H1 (cell line): ENCODE measurements at regions not wholly inside any gene's neighbourhood (a gene's known extent, or its start where the extent isn't known, plus 50 kb on each side); places are given as distances from the start of the nearest gene placed in this dataset.

Experiments
- CTCF ChIA-PET: fragments of 300-600 bp; sonication (Branson Sonifier 250); formaldehyde crosslinking; loops from one replicate; lab custom pipeline; 2021; ENCODE audit not compliant: partially characterized antibody; lab: Charles Lee
- POLR2A ChIA-PET: fragments of 300-600 bp; sonication (Branson Sonifier 250); formaldehyde crosslinking; loops from one replicate; lab custom pipeline; 2021; ENCODE audit warnings: inconsistent platforms; ENCODE audit not compliant: partially characterized antibody; lab: Charles Lee
- DNase-seq, 2 experiments: peaks; one replicate each; pipeline versions ENCODE4 v3.0.0 to v3.0.0-alpha.2; 2010 to 2022; ENCODE audit warnings: low spot score in 2 of 2, low read depth in 1 of 2, mixed read lengths in 1 of 2
- FAIRE-seq: peaks from 2 replicates; lab custom pipeline; 2011; peaks lifted over from hg19 to GRCh38; lab: Jason Lieb, UNC
- H2AFZ ChIP-seq: 2 replicates; pipeline ENCODE4 v1.8.1; 2012; ENCODE audit warnings: low read length, inconsistent platforms
- H2AK5ac ChIP-seq: 2 replicates; pipeline ENCODE4 v1.6.1; 2013; ENCODE audit warnings: low read depth, low read length
- H2BK120ac ChIP-seq: replicated peaks from 2 replicates; pipeline ENCODE3; 2013; ENCODE audit warnings: low read depth, low read length, inconsistent platforms
- H2BK12ac ChIP-seq: 2 replicates; pipeline ENCODE4 v1.6.1; 2013; ENCODE audit warnings: low read depth, low read length
- H2BK15ac ChIP-seq: 2 replicates; pipeline ENCODE4 v1.6.1; 2013; ENCODE audit warnings: low read length
- H2BK20ac ChIP-seq: 2 replicates; pipeline ENCODE4 v1.6.1; 2013; ENCODE audit warnings: low read length
- H2BK5ac ChIP-seq: 2 replicates; pipeline ENCODE4 v1.6.1; 2013; ENCODE audit warnings: low read depth, low read length
- H3K14ac ChIP-seq: 2 replicates; pipeline ENCODE4 v1.6.1; 2013; ENCODE audit warnings: inconsistent platforms; ENCODE audit not compliant: insufficient read length
- H3K18ac ChIP-seq: 2 replicates; pipeline ENCODE4 v1.6.1; 2013; ENCODE audit warnings: low read length; ENCODE audit errors: extremely low read depth
- H3K23ac ChIP-seq: 2 replicates; pipeline ENCODE4 v1.6.1; 2013; ENCODE audit warnings: inconsistent platforms; ENCODE audit not compliant: insufficient read length
- H3K23me2 ChIP-seq: 2 replicates; pipeline ENCODE4 v1.6.1; 2013; ENCODE audit warnings: low read depth, low read length
- H3K27ac ChIP-seq: 2 replicates; pipeline ENCODE4 v1.6.1; 2011; ENCODE audit warnings: low read depth, low read length, inconsistent platforms
- H3K27me3 ChIP-seq, 4 experiments: replicated peaks in 1 of 4; 1 replicate in 1 of 4; 2 replicates in 3 of 4; pipeline versions ENCODE4 v1.6.1 to v1.8.1; 2011 to 2013; ENCODE audit warnings: low read length in 3 of 4, mild to moderate bottlenecking in 3 of 4, inconsistent platforms in 2 of 4, mixed read lengths in 2 of 4, moderate library complexity in 1 of 4; ENCODE audit not compliant: control insufficient read depth in 3 of 4, insufficient read depth in 3 of 4; ENCODE audit errors: extremely low read depth in 1 of 4
- H3K36me3 ChIP-seq, 4 experiments: 2 replicates each; pipeline versions ENCODE4 v1.6.1 to v1.8.1; 2011 to 2013; ENCODE audit warnings: mild to moderate bottlenecking in 4 of 4, low read length in 3 of 4, moderate library complexity in 2 of 4, control low read depth in 1 of 4, inconsistent platforms in 1 of 4; ENCODE audit not compliant: insufficient read depth in 4 of 4, control insufficient read depth in 2 of 4
- H3K4ac ChIP-seq: replicated peaks from 2 replicates; pipeline ENCODE3; 2013; ENCODE audit warnings: low read length, low read depth, mixed read lengths, inconsistent platforms; ENCODE audit not compliant: insufficient read length
- H3K4me1 ChIP-seq, 4 experiments: replicated peaks in 1 of 4; 1 replicate in 1 of 4; 2 replicates in 3 of 4; pipeline versions ENCODE4 v1.6.1 to v1.8.1; 2011 to 2013; ENCODE audit warnings: low read length in 3 of 4, inconsistent platforms in 2 of 4, mixed read lengths in 1 of 4; ENCODE audit not compliant: insufficient read depth in 4 of 4, control insufficient read depth in 3 of 4
- H3K4me2 ChIP-seq, 2 experiments: 2 replicates each; pipeline versions ENCODE4 v1.6.1 to v1.8.1; 2011 to 2013; ENCODE audit warnings: low read depth in 2 of 2, low read length in 2 of 2, control low read depth in 1 of 2, inconsistent platforms in 1 of 2, mild to moderate bottlenecking in 1 of 2; ENCODE audit not compliant: insufficient read depth in 1 of 2
- H3K4me3 ChIP-seq, 4 experiments: fragments of 200-600, 300-600 bp in 1 of 4; sonication (generic), shearing (Covaris generic), sonication (Bioruptor Twin) in 1 of 4; 2 replicates each; pipeline versions ENCODE4 v1.5.1 to v1.8.1; 2011 to 2016; ENCODE audit warnings: low read length in 4 of 4, low read depth in 3 of 4, control low read depth in 2 of 4, inconsistent platforms in 2 of 4, mild to moderate bottlenecking in 2 of 4, mixed read lengths in 1 of 4, moderate library complexity in 1 of 4; ENCODE audit not compliant: insufficient read depth in 2 of 4; ENCODE audit errors: extremely low read depth in 1 of 4
- H3K56ac ChIP-seq: replicated peaks from 2 replicates; pipeline ENCODE3; 2013; ENCODE audit warnings: low read depth, mild to moderate bottlenecking, mixed read lengths, low read length, inconsistent platforms; ENCODE audit not compliant: insufficient read length
- H3K79me1 ChIP-seq: 2 replicates; pipeline ENCODE4 v1.6.1; 2013; ENCODE audit warnings: low read depth, low read length, control low read depth
- H3K79me2 ChIP-seq, 2 experiments: 2 replicates each; pipeline versions ENCODE4 v1.6.1 to v1.8.1; 2012 to 2013; ENCODE audit warnings: low read length in 2 of 2, mild to moderate bottlenecking in 2 of 2, inconsistent platforms in 1 of 2; ENCODE audit not compliant: insufficient read depth in 2 of 2, control insufficient read depth in 1 of 2
- H3K9ac ChIP-seq, 4 experiments: replicated peaks in 1 of 4; 1 replicate in 1 of 4; 2 replicates in 3 of 4; pipeline versions ENCODE4 v1.6.1 to v1.8.1; 2011 to 2013; ENCODE audit warnings: low read depth in 3 of 4, low read length in 3 of 4, control low read depth in 2 of 4, mild to moderate bottlenecking in 2 of 4, moderate library complexity in 2 of 4, inconsistent platforms in 1 of 4; ENCODE audit errors: extremely low read depth in 1 of 4
- H3K9me3 ChIP-seq, 2 experiments: 2 replicates each; pipeline versions ENCODE4 v1.6.1 to v1.8.1; 2012 to 2013; ENCODE audit warnings: mild to moderate bottlenecking in 2 of 2, moderate library complexity in 2 of 2, control low read depth in 1 of 2, inconsistent platforms in 1 of 2, low read depth in 1 of 2, low read length in 1 of 2, mixed read lengths in 1 of 2; ENCODE audit not compliant: insufficient read depth in 2 of 2
- H4K20me1 ChIP-seq, 2 experiments: replicated peaks in 1 of 2; 2 replicates each; pipeline versions ENCODE3 to v1.8.1; 2011 to 2013; ENCODE audit warnings: inconsistent platforms in 2 of 2, low read length in 2 of 2, mild to moderate bottlenecking in 1 of 2; ENCODE audit not compliant: insufficient read depth in 2 of 2, control insufficient read depth in 1 of 2
- H4K5ac ChIP-seq: 2 replicates; pipeline ENCODE4 v1.6.1; 2013; ENCODE audit warnings: low read length, low read depth, mixed read lengths, inconsistent platforms; ENCODE audit not compliant: insufficient read length
- H4K8ac ChIP-seq: 2 replicates; pipeline ENCODE4 v1.8.0; 2013; ENCODE audit warnings: mild to moderate bottlenecking, moderate library complexity, low read length, inconsistent platforms; ENCODE audit not compliant: insufficient read depth; ENCODE audit errors: extremely low read depth
- H4K91ac ChIP-seq: replicated peaks from 2 replicates; pipeline ENCODE3; 2013; ENCODE audit warnings: low read length, mixed read lengths, inconsistent platforms; ENCODE audit not compliant: insufficient read length
- CBX8 ChIP-seq: fragments of 300-800, 300-1000 bp; sonication (generic); IDR thresholded peaks from 2 replicates; pipeline ENCODE4 v1.7.1; 2016; ENCODE audit warnings: low read depth, low read length, borderline replicate concordance
- CEBPB ChIP-seq: IDR thresholded peaks from 2 replicates; pipeline ENCODE4 v1.6.1; 2012; ENCODE audit warnings: low read depth, low read length
- CTCF ChIP-seq, 3 experiments: IDR thresholded peaks; 1 replicate in 2 of 3; 2 replicates in 1 of 3; pipeline versions ENCODE4 v1.5.1 to v1.6.1; 2011; ENCODE audit warnings: low read length in 3 of 3, mild to moderate bottlenecking in 3 of 3, inconsistent platforms in 2 of 3, low read depth in 1 of 3, moderate library complexity in 1 of 3; ENCODE audit not compliant: insufficient read depth in 1 of 3; ENCODE audit errors: control extremely low read depth in 1 of 3
- HDAC6 ChIP-seq: IDR thresholded peaks from one replicate; pipeline ENCODE4 v1.7.1; 2012; ENCODE audit warnings: low read depth, mild to moderate bottlenecking, inconsistent platforms, low read length, moderate library complexity
- KDM1A ChIP-seq: fragments of 200-600, 300-600 bp; sonication (generic); IDR thresholded peaks from 2 replicates; pipeline ENCODE4 v1.7.1; 2016; ENCODE audit warnings: mild to moderate bottlenecking, low read length, borderline replicate concordance
- KDM4A ChIP-seq: IDR thresholded peaks from one replicate; pipeline ENCODE4 v1.7.1; 2012; ENCODE audit warnings: low read depth, mild to moderate bottlenecking, moderate library complexity, low read length, inconsistent platforms; ENCODE audit not compliant: severe bottlenecking
- RNF2 ChIP-seq: fragments of 200-900, 300-1000 bp; sonication (generic); IDR thresholded peaks from 2 replicates; pipeline ENCODE4 v1.7.1; 2016; ENCODE audit warnings: borderline replicate concordance, low read depth, mild to moderate bottlenecking, antibody characterized with exemption, low read length; ENCODE audit not compliant: poor library complexity, severe bottlenecking; ENCODE audit errors: missing control alignments
- SP4 ChIP-seq: IDR thresholded peaks from 2 replicates; pipeline ENCODE4 v1.6.1; 2012; ENCODE audit warnings: low read length, inconsistent platforms
- TAF1 ChIP-seq: IDR thresholded peaks from 2 replicates; pipeline ENCODE4 v1.6.1; 2011; ENCODE audit warnings: mild to moderate bottlenecking, low read depth, low read length
- WGBS, 2 experiments: shearing (Covaris generic) in 1 of 2; methylation state at CpG; one replicate each; pipeline versions ENCODE4 v1.1.6 to v1.1.7; 2013 to 2015; ENCODE audit warnings: low lambda C conversion rate in 2 of 2, mixed read lengths in 2 of 2, inconsistent platforms in 1 of 2, low coverage in 1 of 2, missing lambda C conversion rate in 1 of 2; ENCODE audit not compliant: insufficient replicate concordance in 2 of 2, insufficient coverage in 1 of 2, insufficient read length in 1 of 2; ENCODE audit errors: extremely low coverage in 1 of 2, missing lambda C conversion rate in 1 of 2; 5-methylcytosine and 5-hydroxymethylcytosine counted together

DNA sequence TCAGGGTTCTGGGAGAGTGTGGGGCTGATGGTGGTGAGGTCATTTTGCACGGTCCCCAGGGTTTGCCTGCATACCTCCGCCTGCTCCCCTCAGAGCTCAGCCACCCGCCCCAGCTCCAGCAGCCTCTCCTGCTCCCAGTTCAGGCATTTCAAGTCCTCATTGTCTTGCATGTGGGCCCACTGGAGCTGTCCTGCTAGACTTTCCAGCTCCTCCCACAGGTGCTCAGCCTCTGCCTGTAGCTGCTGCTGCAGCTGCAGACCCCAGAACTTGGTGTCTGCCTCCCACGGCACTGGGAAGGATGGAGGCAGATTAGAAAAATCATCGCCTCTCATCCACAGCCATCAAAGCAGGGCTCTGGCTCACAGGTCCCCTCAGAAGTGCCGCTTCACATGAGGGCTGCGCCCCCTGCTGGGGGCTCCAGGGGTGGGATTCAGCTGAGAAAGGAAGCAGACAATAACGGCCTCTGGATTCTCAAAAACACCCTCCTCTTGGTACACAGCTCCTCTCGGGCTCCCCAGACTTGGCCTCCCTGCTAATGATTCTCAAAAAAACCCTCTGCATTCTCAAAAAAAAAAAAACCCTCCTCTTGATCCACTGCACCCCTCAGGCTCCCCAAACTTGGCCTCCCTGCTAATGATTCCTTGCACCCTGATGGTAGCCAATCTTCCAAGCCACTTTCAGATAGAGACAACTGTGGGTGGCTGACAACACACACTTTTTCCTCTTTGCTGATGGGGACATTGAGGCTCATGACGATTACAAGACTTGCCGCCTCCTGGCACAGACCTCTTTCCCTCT, 89.3 kb upstream of the C2CD4B start:
- H3K23ac ChIP-seq: no peak overlapping the region
- CTCF ChIA-PET: interaction anchor here (0.6 to 17.9 kb wide), 35 partner anchors 8 to 487 kb away, joined by 3 to 229 read pairs (median 4); partner anchors contain the start of genes C2CD4A and C2CD4B
- H2BK20ac ChIP-seq: no peak overlapping the region
- H4K20me1 ChIP-seq: no peaks in the 10 kb centered on the region
- no peak overlapping the region for H3K4ac ChIP-seq
- DNase-seq (peak; percentile 34 to 92), FAIRE-seq (no peak)
- H2BK5ac ChIP-seq: no peak overlapping the region; the same call in 1 of the 2 replicates
- POLR2A ChIA-PET: interaction anchor here (0.7 kb wide), 1 partner anchor 89 kb away, joined by 3 read pairs; the partner anchor contains the start of gene C2CD4B
- no peak overlapping the region; a peak in 1 of 4 replicates for H3K4me2 ChIP-seq
- no peak overlapping the region for H2AK5ac ChIP-seq
- H3K14ac ChIP-seq: no peak overlapping the region
- no peak overlapping the region for H3K4me3 ChIP-seq
- no peak overlapping the region for H3K56ac ChIP-seq
- peak overlapping the region; percentile 54; the same call in 1 of the 2 replicates for H2AFZ ChIP-seq
- H4K5ac ChIP-seq: peak overlapping the region; percentile 37
- H3K27ac ChIP-seq: no peak overlapping the region
- 61% methylated on average over 10 of the region's 11 CpGs; no CpG with 5 or more reads in 1 of the 2 experiments for WGBS, 2 experiments
- H3K79me2 ChIP-seq: no peaks in the 10 kb centered on the region
- H2BK120ac ChIP-seq: no peak overlapping the region
- 0 out of 2 replicates have a peak overlapping the region, but pooled peaks have one; percentile 88 for H2BK15ac ChIP-seq
- H4K8ac ChIP-seq: peak overlapping the region; percentile 58; the same call in 1 of the 2 replicates
- H3K4me1 ChIP-seq: peaks cover 0 to 4% (median under 1%) of the 10 kb centered on the region in 4 experiments; a peak in 1 of 7 replicates
- no peaks in the 10 kb centered on the region for H3K23me2 ChIP-seq
- no peak overlapping the region; the same call in 1 of the 2 replicates for H2BK12ac ChIP-seq
- H3K27me3 ChIP-seq: no peaks in the 10 kb centered on the region
- no peak overlapping the region for H4K91ac ChIP-seq
- H3K18ac ChIP-seq: no peak overlapping the region; the same call in 1 of the 2 replicates
- no peak overlapping the region for H3K9ac ChIP-seq
- H3K79me1 ChIP-seq: no peaks in the 10 kb centered on the region
- H3K9me3 ChIP-seq: 0 out of 4 replicates have a peak, but pooled peaks cover 0 to 3% of the 10 kb centered on the region in 2 experiments
- H3K36me3 ChIP-seq: no peaks in the 10 kb centered on the region
- TF ChIP-seq HDAC6 (no peak), KDM4A (no peak), TAF1 (no peak), CBX8 (no peak), RNF2 (no peak), KDM1A (no peak), SP4 (no peak), CEBPB (no peak), CTCF (IDR thresholded peaks at IDR 0.05; ENCODE audit: control extremely low read depth in 1 of 3, insufficient read depth in 1 of 3, low read depth in 1 of 3, low read length in 3 of 3) (peak; percentile 69 to 81 (median 75))
